22Rv1 (cell line): ENCODE measurements at regions not wholly inside any gene's neighbourhood (a gene's known extent, or its start where the extent isn't known, plus 50 kb on each side); places are given as distances from the start of the nearest gene placed in this dataset.

ENCODE experiments used
- H3K27ac ChIP-seq: fragments of 450-650 bp; 2 replicates; pipeline ENCODE4 v1.5.1; 2017
- ZFX ChIP-seq: fragments of 450-650 bp; IDR thresholded peaks from 2 replicates; pipeline ENCODE4 v1.6.1; 2017; ENCODE audit warnings: antibody characterized with exemption, borderline replicate concordance
- TF ChIP-seq, protein P1 (sequence below): fragments of 450-650 bp; IDR thresholded peaks from 2 replicates; pipeline ENCODE4 v1.5.1; 2017; ENCODE audit warnings: mild to moderate bottlenecking

DNA sequence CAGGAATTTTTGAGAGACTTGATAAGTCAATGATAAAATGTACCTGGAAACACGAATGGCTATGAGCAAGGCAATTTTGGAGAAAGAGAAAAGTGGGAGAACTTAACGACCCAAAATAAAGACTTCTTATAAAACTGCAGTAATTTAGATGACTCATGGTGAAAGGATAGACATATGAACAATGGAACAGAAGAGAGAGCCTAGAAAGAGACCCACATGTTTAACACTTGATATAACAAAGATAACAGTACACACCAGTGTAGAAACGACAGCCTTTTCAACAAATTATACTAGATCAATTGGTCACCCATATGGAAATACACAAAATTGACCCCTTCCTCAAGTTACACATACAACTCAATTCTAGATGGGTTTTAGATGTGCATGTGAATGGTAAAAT lies 117.5 kb upstream of the GALNT2 start:
- TF ChIP-seq ZFX: no peak
- TF ChIP-seq, protein P1, sequence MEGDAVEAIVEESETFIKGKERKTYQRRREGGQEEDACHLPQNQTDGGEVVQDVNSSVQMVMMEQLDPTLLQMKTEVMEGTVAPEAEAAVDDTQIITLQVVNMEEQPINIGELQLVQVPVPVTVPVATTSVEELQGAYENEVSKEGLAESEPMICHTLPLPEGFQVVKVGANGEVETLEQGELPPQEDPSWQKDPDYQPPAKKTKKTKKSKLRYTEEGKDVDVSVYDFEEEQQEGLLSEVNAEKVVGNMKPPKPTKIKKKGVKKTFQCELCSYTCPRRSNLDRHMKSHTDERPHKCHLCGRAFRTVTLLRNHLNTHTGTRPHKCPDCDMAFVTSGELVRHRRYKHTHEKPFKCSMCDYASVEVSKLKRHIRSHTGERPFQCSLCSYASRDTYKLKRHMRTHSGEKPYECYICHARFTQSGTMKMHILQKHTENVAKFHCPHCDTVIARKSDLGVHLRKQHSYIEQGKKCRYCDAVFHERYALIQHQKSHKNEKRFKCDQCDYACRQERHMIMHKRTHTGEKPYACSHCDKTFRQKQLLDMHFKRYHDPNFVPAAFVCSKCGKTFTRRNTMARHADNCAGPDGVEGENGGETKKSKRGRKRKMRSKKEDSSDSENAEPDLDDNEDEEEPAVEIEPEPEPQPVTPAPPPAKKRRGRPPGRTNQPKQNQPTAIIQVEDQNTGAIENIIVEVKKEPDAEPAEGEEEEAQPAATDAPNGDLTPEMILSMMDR: no peak

DNA sequence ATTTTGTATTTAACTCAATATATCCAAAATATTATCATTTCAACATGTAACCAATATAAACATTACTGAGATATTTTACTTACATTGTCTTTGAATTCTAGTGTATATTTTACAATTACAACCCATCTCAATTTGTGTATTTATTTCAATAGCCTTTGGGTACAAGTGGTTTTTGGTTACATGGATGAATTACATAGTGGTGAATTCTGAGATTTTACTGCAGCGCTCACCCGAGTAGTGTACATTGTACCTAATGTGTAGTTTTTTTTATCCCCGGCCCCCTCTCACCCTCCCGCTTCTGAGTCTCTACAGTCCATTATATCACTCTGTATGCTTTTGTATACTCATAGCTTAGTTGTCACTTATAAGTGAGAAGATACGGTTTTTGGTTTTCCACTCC lies 117.0 kb upstream of the GALNT2 start:
- no peak for TF ChIP-seq ZFX
- TF ChIP-seq, protein P1: no peak
- H3K27ac ChIP-seq: no peak overlapping the region

More for the DNA sequence above, 117.5 kb upstream of the GALNT2 start:
- H3K27ac ChIP-seq: no peak overlapping the region

DNA sequence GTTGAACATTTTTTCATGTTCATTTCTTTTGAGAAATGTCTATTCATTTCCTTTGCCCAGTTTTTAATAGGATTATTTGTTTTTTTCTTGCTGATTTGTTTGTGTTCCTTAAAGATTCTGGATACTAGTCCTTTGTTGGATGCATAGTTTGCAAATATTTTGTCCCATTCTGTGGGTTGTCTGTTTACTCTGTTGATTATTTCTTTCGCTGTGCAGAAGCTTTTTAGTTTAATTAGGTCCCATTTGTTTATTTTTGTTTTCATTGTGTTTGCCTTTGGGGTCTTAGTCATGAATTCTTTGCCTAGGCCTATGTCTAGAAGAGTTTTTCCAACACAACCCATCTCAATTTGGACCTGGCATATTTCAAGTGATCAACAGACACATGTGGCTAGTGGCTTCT lies 116.1 kb upstream of the GALNT2 start:
- TF ChIP-seq, protein P1: no peak
- TF ChIP-seq ZFX: no peak
- H3K27ac ChIP-seq: no peak overlapping the region

DNA sequence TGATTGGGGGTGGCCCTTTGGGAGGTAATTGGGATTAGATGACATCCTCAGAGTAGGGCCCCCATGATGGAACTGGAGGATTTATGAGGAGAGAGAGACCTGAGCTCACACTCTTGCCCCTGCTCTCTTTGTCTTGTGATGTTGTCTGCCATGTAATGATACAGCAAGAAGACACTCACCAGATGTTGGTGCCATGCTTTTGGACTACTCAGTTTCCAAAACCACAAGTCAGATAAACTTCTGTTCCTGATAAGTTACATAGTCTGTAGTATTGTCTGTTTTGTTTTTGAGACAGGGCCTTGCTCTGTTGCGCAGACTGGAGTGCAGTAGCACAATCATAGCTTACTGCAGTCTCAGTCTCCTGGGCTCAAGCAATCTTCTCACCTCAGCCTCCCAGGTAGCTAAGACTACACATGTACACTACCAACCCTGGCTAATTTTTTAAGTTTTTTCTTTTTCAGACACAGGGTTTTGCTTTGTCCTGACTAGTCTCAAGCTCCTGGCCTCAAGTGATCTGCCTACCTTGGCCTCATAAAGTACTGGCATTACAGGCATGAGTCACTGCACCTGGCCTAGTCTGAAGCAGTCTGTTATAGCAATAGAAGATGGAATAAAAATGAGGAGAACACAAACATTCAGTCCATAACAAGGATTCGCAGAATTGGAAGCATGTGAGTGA lies 115.0 kb upstream of the GALNT2 start:
- H3K27ac ChIP-seq: no peak overlapping the region
- TF ChIP-seq, protein P1: no peak
- no peak for TF ChIP-seq ZFX

DNA sequence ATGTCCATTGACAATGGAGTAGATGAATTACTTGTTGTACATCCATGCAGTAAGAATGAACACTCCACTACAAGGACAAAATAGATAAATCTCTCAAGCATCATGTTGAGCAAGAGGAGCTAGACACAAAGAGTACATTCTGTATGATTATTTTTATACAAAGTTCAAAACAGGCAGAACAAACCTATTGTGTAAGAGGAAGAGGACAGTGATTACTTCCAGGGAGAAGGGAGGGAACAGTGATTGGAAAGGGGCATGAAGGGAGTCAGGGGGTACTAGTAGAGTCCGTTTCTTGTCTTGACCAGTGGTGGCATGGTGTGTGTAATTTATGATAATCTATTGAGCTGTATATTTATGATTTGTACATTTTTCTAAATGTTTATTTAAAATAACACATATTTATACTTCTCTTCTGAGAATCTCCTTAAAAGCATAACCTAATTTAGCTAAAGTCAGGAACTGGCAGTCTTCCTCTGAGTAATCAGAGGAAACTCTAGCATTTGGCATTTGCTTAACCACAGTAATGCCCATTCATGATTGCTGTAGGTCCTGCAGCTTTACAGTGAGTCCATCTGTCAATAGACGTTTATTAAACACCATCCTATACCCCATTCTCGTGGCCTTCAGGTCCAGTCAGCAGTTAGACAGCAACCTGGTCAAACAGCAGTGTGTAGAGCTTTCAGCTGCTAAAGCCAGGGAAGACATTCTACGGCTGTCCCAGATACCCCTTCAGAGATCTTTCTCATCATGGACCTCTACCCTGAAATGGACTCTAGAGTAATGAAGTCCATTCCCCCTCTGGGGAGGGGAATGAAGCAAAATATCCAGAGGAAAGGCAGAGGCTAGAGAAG lies 114.1 kb upstream of the GALNT2 start:
- no peak overlapping the region for H3K27ac ChIP-seq
- TF ChIP-seq, protein P1: no peak
- no peak for TF ChIP-seq ZFX

DNA sequence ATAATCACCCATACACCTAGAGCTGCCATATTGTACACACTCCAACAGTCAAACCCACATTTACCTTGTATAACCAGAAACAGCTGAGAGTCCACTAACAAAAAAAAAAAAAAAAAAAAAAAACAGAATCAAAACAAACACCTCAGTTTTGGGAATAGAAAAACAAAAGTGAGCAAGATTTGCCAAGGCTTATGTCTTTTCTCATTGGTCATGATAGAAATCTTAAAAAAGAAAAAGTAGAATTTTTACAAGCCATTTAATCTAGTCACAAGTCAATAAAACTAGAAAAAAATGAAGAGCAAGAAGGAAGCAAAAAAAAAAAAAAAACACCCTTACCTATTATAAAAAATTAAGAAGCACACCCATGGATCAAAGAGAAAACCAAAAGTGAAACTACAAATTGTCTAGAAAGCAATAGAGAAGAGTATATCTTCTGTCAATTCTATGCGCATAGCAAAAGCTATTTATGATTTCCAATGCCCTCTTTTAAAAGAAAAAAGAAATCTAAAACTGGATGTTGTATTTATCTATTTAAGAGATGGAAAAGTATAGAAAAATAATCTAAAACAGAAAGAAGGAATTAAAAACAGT lies 113.2 kb upstream of the GALNT2 start:
- H3K27ac ChIP-seq: no peak overlapping the region
- TF ChIP-seq ZFX: no peak
- TF ChIP-seq, protein P1: no peak

DNA sequence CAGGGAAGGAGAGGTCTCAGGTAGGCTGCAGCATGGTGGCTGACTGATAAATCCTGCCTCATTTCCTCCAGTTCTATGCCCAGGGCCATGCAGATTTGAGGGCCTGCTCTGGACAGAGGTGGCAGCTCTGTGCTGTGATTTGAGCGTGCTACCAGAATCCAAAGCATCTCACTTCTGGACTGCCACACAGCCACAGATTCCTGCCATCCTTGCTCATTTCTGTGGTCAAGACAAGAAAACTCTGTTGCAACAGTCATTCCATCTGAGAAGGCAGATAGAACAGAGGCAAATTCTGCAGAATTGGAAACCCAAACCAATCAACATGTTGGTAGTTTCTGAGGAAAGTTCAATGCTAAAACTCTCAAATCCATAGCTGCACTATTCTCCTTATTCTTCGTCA lies 102.8 kb upstream of the GALNT2 start:
- no peak overlapping the region for H3K27ac ChIP-seq
- no peak for TF ChIP-seq ZFX
- TF ChIP-seq, protein P1: no peak
